Panc1 (cell line): ENCODE measurements at regions not wholly inside any gene's neighbourhood (a gene's known extent, or its start where the extent isn't known, plus 50 kb on each side); places are given as distances from the start of the nearest gene placed in this dataset.

Source experiments
- ATAC-seq: fragments of 200-7000 bp; cut with Tn5 transposase; 2 replicates; pipeline ENCODE4 v1.9.1; 2020; ENCODE audit warnings: mild to moderate bottlenecking, moderate library complexity
- BruUV-seq: library from RNA; stranded (reverse); fragments of 400-500 nt; replicated peaks from 2 replicates; lab custom pipeline; 2021; lab: Mats Ljungman, UMichigan
- CTCF ChIA-PET: fragments of 300-600 bp; sonication (Branson Sonifier 250); formaldehyde crosslinking; loops from one replicate; lab custom pipeline; 2022; ENCODE audit warnings: antibody characterized with exemption; lab: Charles Lee
- POLR2A ChIA-PET: fragments of 300-600 bp; sonication (Branson Sonifier 250); formaldehyde crosslinking; loops from one replicate; lab custom pipeline; 2022; ENCODE audit warnings: antibody characterized with exemption; lab: Charles Lee
- DNase-seq: peaks from one replicate; pipeline ENCODE4 v3.0.0-alpha.2; 2010; ENCODE audit warnings: low read depth, low spot score
- H3K27ac ChIP-seq: 2 replicates; pipeline ENCODE4 v1.5.1; 2011; ENCODE audit warnings: mild to moderate bottlenecking, low read length, inconsistent platforms
- H3K27me3 ChIP-seq: fragments of 200-500 bp; sonication (Bioruptor generic); 2 replicates; pipeline ENCODE4 v1.6.0; 2014; ENCODE audit warnings: low read length, inconsistent platforms; ENCODE audit not compliant: control insufficient read depth, insufficient read depth
- H3K36me3 ChIP-seq: fragments of 200-500 bp; sonication (Bioruptor generic); 2 replicates; pipeline ENCODE4 v1.5.1; 2014; ENCODE audit warnings: inconsistent platforms, mild to moderate bottlenecking, low read length, moderate library complexity; ENCODE audit not compliant: control insufficient read depth, insufficient read depth
- H3K4me1 ChIP-seq: 2 replicates; pipeline ENCODE4 v1.5.1; 2011; ENCODE audit warnings: inconsistent platforms, mild to moderate bottlenecking, low read length, moderate library complexity; ENCODE audit not compliant: control insufficient read depth, insufficient read depth
- H3K4me3 ChIP-seq, 2 experiments: 2 replicates each; pipeline ENCODE4 v1.5.1; 2011 to 2012; ENCODE audit warnings: low read depth in 2 of 2, low read length in 2 of 2, mild to moderate bottlenecking in 2 of 2, inconsistent platforms in 1 of 2, moderate library complexity in 1 of 2
- H3K9me3 ChIP-seq: fragments of 200-500 bp; sonication (Bioruptor generic); 2 replicates; pipeline ENCODE4 v1.5.1; 2014; ENCODE audit warnings: low read depth, mild to moderate bottlenecking, inconsistent platforms, low read length, moderate library complexity; ENCODE audit not compliant: control insufficient read depth, insufficient read depth
- POLR2AphosphoS5 ChIP-seq: IDR thresholded peaks from 2 replicates; pipeline ENCODE4 v1.6.1; 2012; ENCODE audit warnings: mild to moderate bottlenecking, low read depth, low read length, moderate library complexity
- SIN3A ChIP-seq: IDR thresholded peaks from 2 replicates; pipeline ENCODE4 v1.6.1; 2012; ENCODE audit warnings: low read depth, mild to moderate bottlenecking, low read length, moderate library complexity, borderline replicate concordance; ENCODE audit not compliant: insufficient read depth
- TCF7L2 ChIP-seq: IDR thresholded peaks from 2 replicates; pipeline ENCODE4 v1.6.1; 2011; ENCODE audit warnings: mild to moderate bottlenecking, low read depth, low read length, inconsistent platforms
- in situ Hi-C: cut with HindIII; loops from 2 replicates; pipeline ENCODE4 v1.10.0; 2016; ENCODE audit warnings: low sequenced_read_pairs, low pct_unique_long_range_greater_than_20kb
- intact Hi-C: fragments of 100-400 bp; cut with micrococcal nuclease; formaldehyde crosslinking; loops from one replicate; pipeline ENCODE4 v1.10.0; 2022; ENCODE audit not compliant: unreplicated experiment
- TF ChIP-seq, protein P1 (sequence below), 2 experiments: IDR thresholded peaks; 2 replicates each; pipeline ENCODE4 v1.6.1; 2011 to 2012; ENCODE audit warnings: low read depth in 2 of 2, control low read depth in 1 of 2, low read length in 1 of 2, mild to moderate bottlenecking in 1 of 2, moderate library complexity in 1 of 2; ENCODE audit not compliant: insufficient read depth in 1 of 2
- TF ChIP-seq, protein P2 (sequence below): fragments of 450-650 bp; IDR thresholded peaks from 2 replicates; pipeline ENCODE4 v1.5.1; 2017; ENCODE audit warnings: mild to moderate bottlenecking

- H3K36me3 ChIP-seq = no peaks in the 10 kb centered on the region
- H3K9me3 ChIP-seq = no peaks in the 10 kb centered on the region
- ChIA-PET CTCF (no interaction called here), POLR2A (no interaction called here)
- no peak overlapping the region for H3K27ac ChIP-seq
- no peaks in the 10 kb centered on the region for H3K4me1 ChIP-seq
- H3K4me3 ChIP-seq = no peak overlapping the region
- DNase-seq (no peak), ATAC-seq (no peak)
- intact Hi-C loops (no loop called here), in situ Hi-C loops (no loop called here)
- H3K27me3 ChIP-seq = no peaks in the 10 kb centered on the region
- no TSS peak for BruUV-seq
- TF ChIP-seq TCF7L2 (no peak), SIN3A (no peak), POLR2AphosphoS5 (no peak)
- TF ChIP-seq, protein P1, sequence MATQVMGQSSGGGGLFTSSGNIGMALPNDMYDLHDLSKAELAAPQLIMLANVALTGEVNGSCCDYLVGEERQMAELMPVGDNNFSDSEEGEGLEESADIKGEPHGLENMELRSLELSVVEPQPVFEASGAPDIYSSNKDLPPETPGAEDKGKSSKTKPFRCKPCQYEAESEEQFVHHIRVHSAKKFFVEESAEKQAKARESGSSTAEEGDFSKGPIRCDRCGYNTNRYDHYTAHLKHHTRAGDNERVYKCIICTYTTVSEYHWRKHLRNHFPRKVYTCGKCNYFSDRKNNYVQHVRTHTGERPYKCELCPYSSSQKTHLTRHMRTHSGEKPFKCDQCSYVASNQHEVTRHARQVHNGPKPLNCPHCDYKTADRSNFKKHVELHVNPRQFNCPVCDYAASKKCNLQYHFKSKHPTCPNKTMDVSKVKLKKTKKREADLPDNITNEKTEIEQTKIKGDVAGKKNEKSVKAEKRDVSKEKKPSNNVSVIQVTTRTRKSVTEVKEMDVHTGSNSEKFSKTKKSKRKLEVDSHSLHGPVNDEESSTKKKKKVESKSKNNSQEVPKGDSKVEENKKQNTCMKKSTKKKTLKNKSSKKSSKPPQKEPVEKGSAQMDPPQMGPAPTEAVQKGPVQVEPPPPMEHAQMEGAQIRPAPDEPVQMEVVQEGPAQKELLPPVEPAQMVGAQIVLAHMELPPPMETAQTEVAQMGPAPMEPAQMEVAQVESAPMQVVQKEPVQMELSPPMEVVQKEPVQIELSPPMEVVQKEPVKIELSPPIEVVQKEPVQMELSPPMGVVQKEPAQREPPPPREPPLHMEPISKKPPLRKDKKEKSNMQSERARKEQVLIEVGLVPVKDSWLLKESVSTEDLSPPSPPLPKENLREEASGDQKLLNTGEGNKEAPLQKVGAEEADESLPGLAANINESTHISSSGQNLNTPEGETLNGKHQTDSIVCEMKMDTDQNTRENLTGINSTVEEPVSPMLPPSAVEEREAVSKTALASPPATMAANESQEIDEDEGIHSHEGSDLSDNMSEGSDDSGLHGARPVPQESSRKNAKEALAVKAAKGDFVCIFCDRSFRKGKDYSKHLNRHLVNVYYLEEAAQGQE (IDR thresholded peaks at IDR 0.05; ENCODE audit: insufficient read depth in 1 of 2, low read depth in 2 of 2, low read length in 1 of 2) = no peak
- TF ChIP-seq, protein P2, sequence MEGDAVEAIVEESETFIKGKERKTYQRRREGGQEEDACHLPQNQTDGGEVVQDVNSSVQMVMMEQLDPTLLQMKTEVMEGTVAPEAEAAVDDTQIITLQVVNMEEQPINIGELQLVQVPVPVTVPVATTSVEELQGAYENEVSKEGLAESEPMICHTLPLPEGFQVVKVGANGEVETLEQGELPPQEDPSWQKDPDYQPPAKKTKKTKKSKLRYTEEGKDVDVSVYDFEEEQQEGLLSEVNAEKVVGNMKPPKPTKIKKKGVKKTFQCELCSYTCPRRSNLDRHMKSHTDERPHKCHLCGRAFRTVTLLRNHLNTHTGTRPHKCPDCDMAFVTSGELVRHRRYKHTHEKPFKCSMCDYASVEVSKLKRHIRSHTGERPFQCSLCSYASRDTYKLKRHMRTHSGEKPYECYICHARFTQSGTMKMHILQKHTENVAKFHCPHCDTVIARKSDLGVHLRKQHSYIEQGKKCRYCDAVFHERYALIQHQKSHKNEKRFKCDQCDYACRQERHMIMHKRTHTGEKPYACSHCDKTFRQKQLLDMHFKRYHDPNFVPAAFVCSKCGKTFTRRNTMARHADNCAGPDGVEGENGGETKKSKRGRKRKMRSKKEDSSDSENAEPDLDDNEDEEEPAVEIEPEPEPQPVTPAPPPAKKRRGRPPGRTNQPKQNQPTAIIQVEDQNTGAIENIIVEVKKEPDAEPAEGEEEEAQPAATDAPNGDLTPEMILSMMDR = no peak
These were observed 285.3 kb upstream of the PRDM1 start for GRCh38 chr6:105800871-105801270.

GRCh38 chr6:105800398-105800797, 285.7 kb upstream of the PRDM1 start:
- ChIA-PET POLR2A (no interaction called here), CTCF (no interaction called here)
- H3K4me1 ChIP-seq = no peaks in the 10 kb centered on the region
- H3K27ac ChIP-seq = no peak overlapping the region
- DNase-seq = no peak
- no peaks in the 10 kb centered on the region for H3K36me3 ChIP-seq
- no peaks in the 10 kb centered on the region for H3K9me3 ChIP-seq
- BruUV-seq = no TSS peak
- TF ChIP-seq SIN3A = no peak
- TF ChIP-seq, protein P2 = no peak
- no peak for TF ChIP-seq TCF7L2
- TF ChIP-seq, protein P1 (IDR thresholded peaks at IDR 0.05; ENCODE audit: insufficient read depth in 1 of 2, low read depth in 2 of 2, low read length in 1 of 2) = no peak
- TF ChIP-seq POLR2AphosphoS5 = no peak
- intact Hi-C loops (no loop called here), in situ Hi-C loops (no loop called here)
- no peak for ATAC-seq
- H3K4me3 ChIP-seq = no peak overlapping the region
- H3K27me3 ChIP-seq = no peaks in the 10 kb centered on the region
